Lower leg skin (tissue), 3 donors: ENCODE measurements at regions not wholly inside any gene's neighbourhood (a gene's known extent, or its start where the extent isn't known, plus 50 kb on each side); places are given as distances from the start of the nearest gene placed in this dataset.

Source experiments
- CTCF ChIP-seq, 3 donors: fragments of 450-650 bp; IDR thresholded peaks; one replicate each; pipeline ENCODE4 v1.5.1; 2016; ENCODE audit warnings: antibody characterized with exemption in 3 of 3, mild to moderate bottlenecking in 3 of 3, moderate library complexity in 2 of 3
- POLR2A ChIP-seq, 2 donors: fragments of 450-650 bp; IDR thresholded peaks; one replicate each; pipeline ENCODE4 v1.6.1; 2016 to 2017; ENCODE audit warnings: antibody characterized with exemption in 2 of 2, mild to moderate bottlenecking in 1 of 2, moderate library complexity in 1 of 2

GRCh38 chr4:1562771-1563170 lies 121.3 kb downstream of the FAM53A start:
- TF ChIP-seq CTCF (IDR thresholded peaks at IDR 0.05): no peak
- TF ChIP-seq POLR2A (IDR thresholded peaks at IDR 0.05): no peak
